Ovary (tissue), 7 donors: ENCODE measurements at regions not wholly inside any gene's neighbourhood (a gene's known extent, or its start where the extent isn't known, plus 50 kb on each side); places are given as distances from the start of the nearest gene placed in this dataset.

Experiments
- DNase-seq, 5 donors: peaks; one replicate each; pipeline ENCODE4 v3.0.0-alpha.2; 2019 to 2020
- H3K27ac ChIP-seq, 2 donors: fragments of 200-600 bp; one replicate each; pipeline versions ENCODE4 v1.5.1 to v1.8.0; 2019 to 2022
- H3K27me3 ChIP-seq: fragments of 200-600 bp; one replicate; pipeline ENCODE4 v1.8.0; 2022
- H3K36me3 ChIP-seq: fragments of 200-600 bp; sonication (generic); one replicate; pipeline ENCODE4 v1.5.1; 2019
- H3K4me1 ChIP-seq: one replicate; pipeline ENCODE4 v1.8.1; 2013; ENCODE audit warnings: mild to moderate bottlenecking, moderate library complexity; ENCODE audit not compliant: insufficient read depth
- H3K4me3 ChIP-seq: fragments of 200-600 bp; sonication (generic); one replicate; pipeline ENCODE4 v1.5.1; 2017
- H3K9me3 ChIP-seq, 2 donors: fragments of 200-600 bp in 1 of 2; sonication (generic) in 1 of 2; one replicate each; pipeline versions ENCODE4 v1.5.1 to v1.8.1; 2013 to 2019; ENCODE audit warnings: mild to moderate bottlenecking in 1 of 2, moderate library complexity in 1 of 2
- EP300 ChIP-seq: sonication (generic); formaldehyde crosslinking; IDR thresholded peaks from one replicate; pipeline ENCODE4 v1.6.1; 2017; ENCODE audit warnings: antibody characterized with exemption
- POLR2A ChIP-seq: fragments of 450-650 bp; IDR thresholded peaks from one replicate; pipeline ENCODE4 v1.6.1; 2017; ENCODE audit warnings: antibody characterized with exemption, mild to moderate bottlenecking, moderate library complexity
- WGBS, 3 donors: extraction: QIAGEN DNeasy Blood & Tissue Kit in 1 of 3; methylation state at CpG; one replicate each; pipeline versions ENCODE4 v1.1.5 to v1.1.7; 2013 to 2017; 5-methylcytosine and 5-hydroxymethylcytosine counted together
- intact Hi-C, 4 donors: fragments of 100-400 bp; cut with DNase I; formaldehyde crosslinking; loops; one replicate each; pipeline versions ENCODE4 v1.11.0 to v1.15.1; 2022 to 2023
- TF ChIP-seq, protein P1 (sequence below), 3 donors: fragments of 450-650 bp in 2 of 3; fragments of 200-600 bp in 1 of 3; IDR thresholded peaks; one replicate each; pipeline versions ENCODE4 v1.5.1 to v1.8.0; 2016 to 2022; ENCODE audit warnings: antibody characterized with exemption in 3 of 3, mild to moderate bottlenecking in 1 of 3
- donor health status: DM: no; HTN: no; CAD: no; lungs with moderate emphysema.
- donor health status: DM: no; HTN: no; CAD: no.
- donor health status: Bipolar disorder and iron deficiency.
- donor health status: DM: no; HTN: no; CAD: no.
- donor health status: DM: yes; HTN: yes; CAD: no.

DNA sequence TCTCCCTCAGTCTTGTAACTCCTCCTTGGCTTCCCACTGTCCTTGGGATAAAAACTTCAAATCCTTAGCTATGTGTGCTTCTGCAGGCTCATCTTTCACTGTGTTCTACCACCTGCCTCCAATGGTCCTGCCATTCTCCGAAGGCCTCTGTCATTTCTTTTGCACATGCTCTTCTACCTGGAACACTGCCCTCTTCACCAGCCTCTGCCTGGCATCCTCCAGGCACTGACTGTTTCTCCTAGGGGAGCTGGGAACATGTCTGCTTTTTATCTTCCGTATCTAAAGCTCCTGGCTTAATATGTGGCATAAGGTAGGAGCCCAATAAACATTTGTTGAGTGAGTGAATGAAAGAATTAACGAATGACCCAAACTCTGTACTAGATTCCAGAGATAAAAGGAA is 603.3 kb upstream of the TMEM132C start:
- H3K27ac ChIP-seq, result no peak overlapping the region
- H3K4me3 ChIP-seq, result no peak overlapping the region
- H3K4me1 ChIP-seq, result no peaks in the 10 kb centered on the region
- TF ChIP-seq, protein P1, sequence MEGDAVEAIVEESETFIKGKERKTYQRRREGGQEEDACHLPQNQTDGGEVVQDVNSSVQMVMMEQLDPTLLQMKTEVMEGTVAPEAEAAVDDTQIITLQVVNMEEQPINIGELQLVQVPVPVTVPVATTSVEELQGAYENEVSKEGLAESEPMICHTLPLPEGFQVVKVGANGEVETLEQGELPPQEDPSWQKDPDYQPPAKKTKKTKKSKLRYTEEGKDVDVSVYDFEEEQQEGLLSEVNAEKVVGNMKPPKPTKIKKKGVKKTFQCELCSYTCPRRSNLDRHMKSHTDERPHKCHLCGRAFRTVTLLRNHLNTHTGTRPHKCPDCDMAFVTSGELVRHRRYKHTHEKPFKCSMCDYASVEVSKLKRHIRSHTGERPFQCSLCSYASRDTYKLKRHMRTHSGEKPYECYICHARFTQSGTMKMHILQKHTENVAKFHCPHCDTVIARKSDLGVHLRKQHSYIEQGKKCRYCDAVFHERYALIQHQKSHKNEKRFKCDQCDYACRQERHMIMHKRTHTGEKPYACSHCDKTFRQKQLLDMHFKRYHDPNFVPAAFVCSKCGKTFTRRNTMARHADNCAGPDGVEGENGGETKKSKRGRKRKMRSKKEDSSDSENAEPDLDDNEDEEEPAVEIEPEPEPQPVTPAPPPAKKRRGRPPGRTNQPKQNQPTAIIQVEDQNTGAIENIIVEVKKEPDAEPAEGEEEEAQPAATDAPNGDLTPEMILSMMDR (IDR thresholded peaks at IDR 0.05), result no peak
- TF ChIP-seq EP300 (no peak), POLR2A (no peak)
- no peaks in the 10 kb centered on the region for H3K27me3 ChIP-seq
- no peaks in the 10 kb centered on the region for H3K36me3 ChIP-seq
- intact Hi-C loops, result no loop called here
- H3K9me3 ChIP-seq, result no peaks in the 10 kb centered on the region
- DNase-seq, result no peak
- 72 to 84% (median 77%) methylated on average over 3 of the region's 3 CpGs for WGBS, 3 donors

- Histone ChIP-seq H3K36me3 (no peaks in the 10 kb centered on the region), H3K4me3 (no peak overlapping the region), H3K27me3 (no peaks in the 10 kb centered on the region), H3K4me1 (no peaks in the 10 kb centered on the region), H3K9me3 (no peaks in the 10 kb centered on the region), H3K27ac (no peak overlapping the region)
- WGBS, 3 donors, result 74 to 78% (median 77%) methylated on average over 4 of the region's 4 CpGs
- TF ChIP-seq EP300, result no peak
- no peak for TF ChIP-seq POLR2A
- TF ChIP-seq, protein P1 (IDR thresholded peaks at IDR 0.05), result no peak
- intact Hi-C loops, result no loop called here
- no peak for DNase-seq
These were observed 602.1 kb upstream of the TMEM132C start for GRCh38 chr12:127664901-127665300.

DNA sequence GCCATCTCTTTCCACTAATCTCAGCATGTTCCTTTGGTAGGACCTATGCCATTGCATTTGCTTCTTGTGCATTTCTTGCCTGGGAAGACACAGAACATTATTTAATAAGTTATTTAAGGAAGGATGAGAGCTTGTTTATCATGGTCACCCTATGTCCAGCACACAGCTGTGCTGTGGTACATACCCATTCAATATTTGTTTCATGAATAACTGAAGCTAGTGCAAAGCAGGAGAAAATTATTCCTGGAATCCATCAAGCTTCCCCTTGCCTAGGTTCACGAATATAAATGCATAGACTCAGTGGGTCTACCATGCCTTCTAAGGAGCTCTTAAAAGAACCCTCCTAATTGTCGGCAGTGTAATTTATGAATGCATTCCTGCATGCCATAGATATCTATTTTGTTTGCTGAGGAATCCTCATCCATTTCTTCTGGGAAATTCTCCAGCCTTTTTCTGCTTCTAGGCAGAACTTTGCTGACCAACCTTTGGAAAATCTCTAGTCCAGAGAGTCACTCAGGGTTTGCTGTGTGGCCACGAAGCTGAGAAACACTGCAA is 599.8 kb upstream of the TMEM132C start:
- TF ChIP-seq EP300 (no peak), POLR2A (no peak)
- TF ChIP-seq, protein P1 (IDR thresholded peaks at IDR 0.05), result no peak
- Histone ChIP-seq H3K36me3 (no peaks in the 10 kb centered on the region), H3K4me3 (no peak overlapping the region), H3K4me1 (no peaks in the 10 kb centered on the region), H3K27me3 (no peaks in the 10 kb centered on the region), H3K27ac (no peak overlapping the region), H3K9me3 (no peaks in the 10 kb centered on the region)
- DNase-seq, result no peak
- 12 to 22% (median 17%) methylated on average over 3 of the region's 3 CpGs for WGBS, 3 donors
- intact Hi-C loops, result no loop called here

- 82 to 92% (median 87%) methylated on average over 5 of the region's 5 CpGs for WGBS, 3 donors
- DNase-seq, result no peak
These were observed 596.7 kb upstream of the TMEM132C start for GRCh38 chr12:127670294-127670693.

More at GRCh38 chr12:127670294-127670693, 596.7 kb upstream of the TMEM132C start:
- TF ChIP-seq EP300 (no peak), POLR2A (no peak)
- TF ChIP-seq, protein P1 (IDR thresholded peaks at IDR 0.05), result no peak
- no peak overlapping the region for H3K27ac ChIP-seq
- H3K36me3 ChIP-seq, result no peaks in the 10 kb centered on the region
- intact Hi-C loops, result no loop called here
- H3K4me3 ChIP-seq, result no peak overlapping the region
- no peaks in the 10 kb centered on the region for H3K27me3 ChIP-seq
- H3K9me3 ChIP-seq, result no peaks in the 10 kb centered on the region
- no peaks in the 10 kb centered on the region for H3K4me1 ChIP-seq
